HG02678 (cell line): ENCODE measurements at regions not wholly inside any gene's neighbourhood (a gene's known extent, or its start where the extent isn't known, plus 50 kb on each side); places are given as distances from the start of the nearest gene placed in this dataset.
"Not testable (repeated sequence)": the region's sequence is repeated elsewhere in the genome, so short reads cannot be mapped to it uniquely, and the experiment has no call there.

Source experiments
- ATAC-seq: cut with Tn5 transposase; IDR thresholded peaks from one replicate; pipeline ENCODE4 v1.9.1; 2021; ENCODE audit warnings: mild to moderate bottlenecking, moderate library complexity; ENCODE audit not compliant: unreplicated experiment

DNA sequence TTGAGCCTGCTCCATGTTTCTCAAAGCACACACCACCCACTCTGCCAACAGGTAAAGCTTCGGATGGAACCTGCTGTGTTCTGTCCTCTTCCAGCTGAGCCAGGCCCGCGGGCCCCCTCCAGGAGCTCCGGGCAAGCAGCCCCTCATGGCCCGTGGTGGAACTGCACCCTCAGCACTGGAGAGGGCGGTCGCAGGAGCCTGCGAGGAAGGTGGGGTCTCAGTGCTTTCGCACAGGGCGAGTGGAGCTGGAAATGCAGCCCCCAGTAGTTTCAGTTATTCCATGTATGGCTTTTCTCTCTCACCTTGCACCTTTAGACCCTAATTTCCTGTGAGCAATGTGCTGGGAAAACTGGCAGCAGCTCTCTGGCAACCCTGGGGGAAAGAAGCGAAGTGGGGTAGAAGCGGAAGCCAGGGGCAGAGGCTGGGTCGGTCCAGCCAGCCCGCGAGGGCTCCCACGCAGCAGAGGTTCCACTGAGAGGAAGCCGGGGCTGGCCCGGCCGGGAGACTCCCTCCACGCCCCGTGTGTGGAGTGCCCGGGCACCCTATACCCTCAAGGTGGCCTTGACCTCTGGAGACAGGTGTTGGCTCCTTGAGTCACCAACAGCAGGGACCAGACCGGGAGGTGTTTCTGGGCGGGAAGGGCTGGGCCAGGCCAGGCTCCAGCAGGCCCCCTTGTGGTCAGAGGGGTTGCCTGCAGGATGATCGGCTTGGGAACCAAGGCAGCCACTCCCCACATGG is 119.9 kb upstream of the TMEM45B start:
- peak; percentile 78 for ATAC-seq

DNA sequence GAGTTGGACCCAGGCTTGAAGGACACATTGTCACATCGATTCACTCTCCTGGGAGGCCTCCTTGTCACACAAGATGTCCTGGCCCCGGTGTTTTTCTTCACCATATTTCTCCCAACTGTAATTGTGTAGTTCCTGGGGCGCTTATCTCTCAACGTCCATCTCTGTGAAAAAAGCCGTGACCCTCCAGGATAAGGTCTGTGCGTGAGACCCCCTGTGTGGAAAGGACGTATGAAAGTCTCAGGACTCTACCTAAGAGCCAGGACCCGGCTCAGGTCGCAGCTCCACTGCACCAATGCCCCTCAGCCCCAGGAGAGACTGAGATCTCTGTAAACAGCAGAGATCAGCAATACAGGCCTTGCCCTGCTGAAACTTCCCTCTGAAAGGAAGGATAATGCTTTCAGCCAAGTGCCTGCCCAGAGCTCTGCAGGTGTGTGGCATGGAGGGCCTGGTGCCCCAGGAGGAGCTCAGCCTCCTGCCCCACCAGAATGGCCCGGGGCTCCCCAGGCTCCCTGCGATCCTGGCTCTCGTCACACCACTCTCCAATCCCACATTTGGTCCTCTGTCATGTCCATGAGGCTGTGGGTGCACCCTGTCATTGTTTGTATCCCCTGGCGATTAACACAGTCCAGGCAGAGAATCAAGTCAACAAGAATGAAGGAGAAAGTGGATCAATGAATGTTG is 119.2 kb upstream of the TMEM45B start:
- ATAC-seq: no peak

DNA sequence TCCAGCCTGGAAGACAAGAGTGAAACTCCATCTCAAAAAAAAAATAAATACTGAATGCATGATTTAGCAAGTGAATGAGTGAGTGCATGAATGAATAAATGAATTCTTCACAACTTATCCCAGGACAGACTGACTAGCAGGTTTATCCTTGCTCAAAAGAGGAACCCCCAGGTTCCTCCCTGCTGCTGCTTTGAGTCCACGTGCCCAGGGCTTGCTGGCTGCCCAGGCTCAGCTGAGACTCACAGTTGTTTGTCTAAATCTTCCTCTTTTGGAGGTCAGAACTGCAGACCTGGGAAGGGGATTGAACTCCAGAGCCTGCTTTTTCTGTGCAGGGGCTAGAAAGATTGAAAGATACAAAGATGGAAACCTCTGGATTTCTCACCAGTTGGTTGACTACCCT is 117.4 kb upstream of the TMEM45B start:
- ATAC-seq: no peak

DNA sequence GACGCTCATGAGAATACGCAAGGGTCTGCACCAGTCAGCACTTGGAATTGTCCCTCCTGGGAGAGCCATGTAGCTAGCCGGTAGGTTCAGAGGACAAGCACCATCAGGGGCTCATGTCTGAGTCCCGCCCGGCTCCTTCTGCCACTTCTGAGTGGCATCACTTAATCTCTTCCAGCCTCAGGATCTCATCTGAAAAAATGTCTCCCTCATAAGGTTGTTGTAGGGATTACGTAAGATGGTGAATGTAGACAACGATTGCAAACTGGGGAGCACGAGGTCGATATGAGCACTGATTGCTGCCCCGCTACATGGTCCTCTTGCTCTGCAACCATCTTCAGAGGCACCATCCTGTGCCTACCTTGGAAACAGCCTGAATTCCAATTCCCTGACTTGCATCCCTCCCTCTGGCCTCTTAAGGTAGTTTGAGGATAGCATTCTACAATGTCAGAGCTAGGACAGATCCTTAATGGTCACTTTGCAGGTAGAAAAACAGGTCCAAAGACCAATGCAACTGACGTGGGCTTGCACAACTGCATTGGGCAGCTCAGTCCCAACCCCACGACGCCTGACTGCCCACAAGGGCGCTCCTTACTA is 115.8 kb upstream of the TMEM45B start:
- ATAC-seq: no peak

DNA sequence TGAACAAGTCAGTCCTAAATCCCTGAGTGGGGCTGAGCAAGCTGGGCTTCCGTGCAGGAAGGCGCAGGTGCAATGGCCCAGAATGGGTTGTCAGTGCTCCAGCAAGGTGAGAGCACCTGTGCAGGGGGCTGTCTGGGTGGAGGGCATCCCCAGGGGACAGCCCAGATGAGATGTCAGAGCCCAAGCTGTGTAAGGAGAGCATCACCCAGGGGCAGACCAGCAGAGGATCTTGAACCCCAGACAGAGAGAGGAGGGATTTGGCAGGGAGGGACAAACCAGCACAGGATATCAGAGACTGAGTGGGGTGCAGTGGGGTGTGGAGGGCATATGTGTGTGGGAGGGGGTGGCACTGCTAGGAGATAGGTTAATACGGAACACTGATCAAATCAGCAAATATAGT is 114.9 kb upstream of the TMEM45B start:
- no peak for ATAC-seq

DNA sequence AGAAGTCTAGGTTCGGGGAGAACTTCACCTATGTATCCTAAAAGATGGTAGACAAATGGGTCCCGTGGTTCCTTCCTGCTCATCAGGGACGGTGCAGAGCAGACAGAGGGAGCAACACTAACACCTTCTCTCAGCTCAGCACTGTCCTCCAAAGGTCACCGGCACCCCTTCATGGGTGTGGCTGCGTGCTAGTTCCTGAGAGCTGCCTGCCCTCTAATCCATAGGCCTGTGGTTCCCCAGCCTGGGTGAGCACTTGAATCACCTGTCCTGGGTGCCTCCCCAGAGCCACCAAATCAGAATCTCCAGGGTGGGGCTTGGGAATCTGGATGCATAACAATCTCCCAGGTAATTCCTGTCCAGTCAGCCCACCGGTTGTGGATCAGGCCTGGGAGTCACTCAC is 113.9 kb upstream of the TMEM45B start:
- ATAC-seq: no peak

DNA sequence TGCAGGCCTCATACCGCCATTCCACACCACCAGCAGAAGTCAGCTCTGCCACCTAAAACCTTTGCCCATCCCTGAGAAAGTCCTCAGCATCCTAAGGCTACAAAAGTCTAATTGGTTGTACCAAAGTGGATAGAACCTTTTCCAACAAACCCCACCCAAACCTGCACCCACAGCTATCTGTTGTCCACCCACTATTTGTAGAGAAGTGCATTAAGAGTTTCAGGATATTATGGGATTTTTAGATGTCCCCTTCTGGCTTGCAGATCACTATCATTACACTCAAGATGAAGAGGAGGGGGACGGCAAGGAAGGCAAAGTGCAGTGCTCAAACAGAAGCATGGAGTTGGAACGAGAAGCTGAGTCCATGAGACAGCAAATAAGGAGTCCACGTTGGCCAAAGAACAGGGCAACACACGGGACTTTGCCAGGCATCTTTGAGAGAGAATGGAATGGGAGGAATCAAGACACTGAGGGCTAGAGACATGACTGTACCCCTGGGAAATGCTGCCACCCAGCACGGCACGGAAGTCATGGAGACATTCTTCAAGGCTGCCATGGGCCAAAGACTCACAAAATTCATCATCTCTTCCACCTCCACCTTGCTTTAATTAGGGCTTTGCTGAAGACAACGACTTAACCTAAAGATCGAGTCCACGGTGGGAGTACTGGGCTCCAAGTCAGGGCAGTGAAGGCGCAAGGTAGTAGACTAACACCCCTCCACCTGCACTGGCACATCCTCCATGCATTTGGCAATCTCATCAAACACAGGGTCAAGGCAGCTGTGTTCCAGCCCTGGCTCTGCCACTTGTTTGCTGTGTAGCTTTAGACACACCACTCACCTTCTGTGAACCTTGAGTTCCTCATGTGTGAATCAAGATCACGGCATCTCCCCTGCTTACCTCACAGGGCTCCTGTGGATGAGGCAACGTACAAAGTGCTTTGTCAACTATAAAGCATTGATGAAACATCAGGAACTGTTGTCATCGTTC is 112.9 kb upstream of the TMEM45B start:
- no peak for ATAC-seq

DNA sequence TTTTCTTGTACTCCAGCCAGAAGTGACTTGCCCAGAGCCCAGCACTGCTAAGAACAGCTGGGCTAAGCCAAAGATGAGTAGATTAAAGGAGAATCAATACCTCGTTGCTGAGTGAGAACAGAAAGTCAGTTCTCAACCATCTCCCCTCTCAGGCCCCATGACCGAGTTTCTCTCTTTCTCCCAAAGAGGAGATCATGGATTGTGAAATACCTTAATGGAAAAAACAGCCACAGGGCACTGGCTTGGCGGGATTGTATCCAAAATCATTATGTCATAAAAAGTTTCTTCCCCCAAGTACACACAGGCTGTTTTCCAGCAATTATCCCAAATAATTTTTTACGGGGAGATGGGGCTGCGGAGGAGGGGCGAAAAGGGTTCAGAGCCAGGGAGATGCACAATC is 111.8 kb upstream of the TMEM45B start:
- no peak for ATAC-seq

DNA sequence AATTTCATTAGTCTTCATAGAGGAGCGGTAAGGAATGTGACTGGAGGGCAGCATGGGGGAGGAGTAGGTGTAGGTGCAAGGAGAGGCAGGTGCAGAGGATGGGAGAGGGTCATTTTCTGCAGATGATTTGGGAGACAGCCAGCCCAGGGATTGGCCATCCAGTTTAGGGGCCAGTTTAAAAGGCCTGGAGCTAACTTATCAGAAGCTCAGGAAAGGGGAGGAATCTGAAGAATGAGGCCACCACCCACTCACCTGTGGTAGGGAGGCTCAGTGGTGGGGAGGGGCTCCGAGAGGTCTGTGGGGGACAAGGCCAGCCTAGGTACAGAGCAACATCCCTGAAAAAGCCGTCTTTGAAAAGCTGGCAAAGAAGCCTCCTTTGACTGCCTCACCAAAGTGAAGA is 110.8 kb upstream of the TMEM45B start:
- no peak for ATAC-seq

DNA sequence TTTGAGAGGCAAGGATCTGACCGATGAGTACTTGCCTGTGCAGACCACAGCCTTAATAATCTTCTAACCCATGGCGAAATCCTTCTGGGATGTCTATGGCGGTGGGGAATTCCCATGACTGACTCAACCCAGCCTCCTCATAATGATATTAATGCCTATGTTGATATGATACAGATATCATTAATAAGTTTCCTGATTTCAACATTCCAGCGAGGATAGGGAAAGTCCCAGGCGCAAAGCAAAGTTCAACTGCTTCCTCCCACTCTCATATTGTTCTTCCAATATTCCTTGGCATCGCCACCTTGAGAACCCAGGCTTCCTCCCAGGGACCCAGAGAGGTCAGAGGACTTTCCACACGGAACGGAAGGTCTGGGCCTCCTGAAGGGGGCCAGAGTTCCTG is 110.3 kb upstream of the TMEM45B start:
- ATAC-seq: no peak

DNA sequence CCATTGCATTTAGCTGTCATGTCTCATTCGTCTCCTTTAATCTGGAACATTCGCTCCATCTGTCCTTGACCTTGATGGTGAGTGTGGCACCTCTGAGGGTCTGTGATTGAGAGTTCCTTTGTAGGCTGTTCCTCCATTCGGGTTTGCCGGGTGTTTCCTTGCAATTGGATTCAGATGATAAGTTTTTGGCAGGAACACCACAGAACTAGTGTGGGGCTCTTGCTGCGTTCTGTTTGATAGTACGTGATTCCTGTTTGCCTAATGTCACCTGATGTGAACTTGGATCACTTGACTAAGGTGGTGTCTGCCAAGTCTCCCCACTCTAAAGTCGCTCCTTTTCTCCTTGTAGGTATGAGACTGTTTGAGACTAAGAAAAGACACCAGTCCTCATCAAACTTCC is 109.7 kb upstream of the TMEM45B start:
- no peak for ATAC-seq

DNA sequence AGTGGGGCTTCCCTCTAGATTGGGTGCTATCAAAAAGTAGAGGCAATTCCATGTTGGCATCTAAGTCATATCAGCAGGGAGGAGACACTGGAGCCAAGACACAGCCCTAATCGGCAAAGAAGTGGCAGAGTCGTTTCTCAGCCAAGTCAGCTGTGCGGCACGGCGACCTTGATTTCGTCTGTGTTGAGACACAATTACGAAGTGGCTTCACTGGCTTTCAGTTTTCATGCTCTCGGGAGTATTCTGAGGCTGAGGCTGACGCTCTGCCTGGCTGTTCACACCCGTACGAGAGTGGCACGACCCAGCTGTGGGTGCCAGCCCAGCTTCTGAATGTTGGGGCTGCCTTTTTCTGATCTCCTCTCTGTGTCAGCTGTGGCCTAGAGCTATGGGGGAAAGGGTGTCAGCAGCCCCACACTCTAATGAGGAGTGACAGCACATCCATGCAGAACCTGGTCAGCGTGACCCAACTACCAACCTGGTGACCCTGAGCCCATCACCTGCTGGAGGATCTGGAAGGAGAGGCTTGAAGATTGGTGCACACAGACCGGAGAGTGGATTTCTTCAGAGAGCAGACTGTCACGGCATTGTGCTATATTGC is 105.7 kb upstream of the TMEM45B start:
- no peak for ATAC-seq

DNA sequence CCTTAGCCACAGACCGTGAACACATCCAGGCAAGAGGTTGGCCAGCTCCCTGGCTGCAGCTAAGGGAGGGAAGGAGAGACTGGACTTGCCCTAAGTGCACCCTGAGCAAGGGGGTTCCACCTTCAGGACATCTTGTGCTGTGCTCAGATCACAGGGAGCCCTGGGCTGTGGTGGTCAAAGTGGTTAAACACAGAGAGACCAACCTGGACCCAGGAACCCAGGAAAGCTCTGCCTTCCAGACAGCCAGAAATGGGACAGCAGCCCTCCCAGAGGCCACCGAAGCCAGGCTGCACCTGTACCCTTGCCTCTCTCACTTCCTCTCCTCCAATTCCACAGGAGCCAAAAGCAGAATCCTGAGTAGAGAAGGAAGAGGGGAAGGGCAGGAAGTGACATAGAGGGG is 105.2 kb upstream of the TMEM45B start:
- ATAC-seq: no peak

DNA sequence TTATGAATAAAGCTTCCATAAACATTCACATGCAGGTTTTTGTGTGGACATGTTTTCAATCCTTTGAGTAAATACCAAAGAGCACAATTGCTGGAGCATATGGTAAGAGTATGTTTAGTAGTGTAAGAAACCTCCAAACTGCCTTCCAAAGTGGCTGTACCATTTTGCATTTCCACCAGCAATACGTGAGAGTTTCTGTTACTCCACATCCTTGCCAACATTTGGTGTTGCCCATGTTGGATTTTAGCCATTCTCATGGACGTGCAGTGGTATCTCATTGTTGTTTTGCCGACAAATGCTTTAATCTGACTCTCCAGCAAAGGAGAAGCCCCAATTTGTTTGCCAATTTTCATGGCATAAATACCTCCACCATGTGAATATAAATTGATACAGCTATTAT is 103.9 kb upstream of the TMEM45B start:
- ATAC-seq: no peak

DNA sequence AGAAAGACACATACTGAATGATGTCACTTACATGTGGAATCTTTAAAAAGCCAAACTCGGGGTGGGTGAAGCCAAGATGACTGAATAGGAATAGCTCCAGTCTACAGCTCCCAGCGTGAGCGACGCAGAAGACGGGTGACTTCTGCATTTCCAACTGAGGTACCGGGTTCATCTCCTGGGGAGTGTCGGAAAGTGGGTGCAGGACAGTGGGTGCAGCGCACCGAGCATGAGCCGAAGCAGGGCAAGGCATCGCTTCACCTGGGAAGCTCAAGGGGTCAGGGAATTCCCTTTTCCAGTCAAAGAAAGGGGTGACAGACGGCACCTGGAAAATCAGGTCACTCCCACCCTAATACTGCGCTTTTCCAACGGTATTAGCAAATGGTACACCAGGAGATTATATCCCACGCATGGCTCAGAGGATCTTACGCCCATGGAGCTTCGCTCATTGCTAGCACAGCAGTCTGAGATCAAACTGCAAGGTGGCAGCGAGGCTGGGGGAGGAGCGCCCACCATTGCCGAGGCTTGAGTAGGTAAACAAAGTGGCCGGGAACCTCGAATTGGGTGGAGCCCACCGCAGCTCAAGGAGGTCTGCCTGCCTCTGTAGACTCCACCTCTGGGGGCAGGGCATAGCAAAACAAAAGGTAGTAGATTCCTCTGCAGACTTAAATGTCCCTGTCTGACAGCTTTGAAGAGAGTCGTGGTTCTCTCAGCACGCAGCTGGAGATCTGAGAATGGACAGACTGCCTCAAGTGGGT is 103.0 kb upstream of the TMEM45B start:
- not testable (repeated sequence) for ATAC-seq

DNA sequence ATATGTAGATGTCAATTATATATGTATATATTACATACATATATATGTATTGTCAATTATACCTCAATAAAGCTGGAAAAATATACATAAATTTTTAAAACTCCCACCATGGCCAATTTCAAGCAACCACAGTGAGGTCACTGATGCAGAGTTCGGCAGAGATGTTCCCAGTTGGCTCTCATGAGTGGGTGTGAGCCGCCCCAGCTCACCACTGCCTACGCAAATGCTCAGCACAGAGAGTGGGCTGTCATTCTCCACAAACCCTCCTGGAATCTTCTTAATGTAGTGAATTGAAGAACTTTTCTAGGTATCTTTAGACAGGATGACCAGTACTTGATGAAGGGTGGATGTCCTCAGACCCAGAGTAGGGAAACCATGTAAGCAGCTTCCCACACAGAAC is 96.6 kb upstream of the TMEM45B start:
- ATAC-seq: no peak

DNA sequence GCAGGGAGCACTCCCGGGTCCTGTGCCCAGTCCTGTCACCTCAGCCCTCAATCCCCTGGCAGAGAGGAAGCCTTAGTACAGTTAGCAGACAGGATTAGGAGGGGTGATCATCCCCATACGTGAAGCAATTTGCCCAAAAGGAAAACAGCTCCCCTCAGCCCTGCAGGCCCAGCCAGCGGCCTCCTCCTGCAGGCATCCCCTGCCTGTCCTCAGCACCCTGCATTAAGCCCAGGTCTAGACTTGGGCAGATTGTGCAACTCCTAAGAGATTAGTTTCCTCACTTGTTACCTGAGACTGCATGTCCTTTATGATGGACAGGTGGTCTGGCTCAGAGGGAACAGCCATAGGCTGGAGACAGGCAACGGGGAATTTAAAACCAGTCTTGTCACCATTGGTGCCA is 95.5 kb upstream of the TMEM45B start:
- no peak for ATAC-seq

DNA sequence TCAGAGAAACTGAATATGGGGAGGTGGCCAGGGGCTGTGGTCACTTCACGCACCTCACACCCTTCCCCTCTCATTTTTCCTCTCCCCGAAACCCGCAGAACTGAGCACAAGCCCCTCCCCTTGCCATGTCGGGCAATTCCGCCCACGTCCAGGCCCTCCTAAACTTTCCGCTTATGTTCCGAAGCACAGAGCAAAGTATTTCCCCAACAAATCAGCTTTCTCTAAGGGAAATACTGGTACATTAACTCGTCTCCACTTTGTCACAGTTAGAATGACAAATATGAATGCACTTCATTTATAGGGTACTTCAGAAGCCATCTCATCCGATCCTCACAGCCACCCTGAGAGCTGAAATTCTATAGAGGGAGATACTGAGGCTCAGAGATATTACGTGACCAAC is 94.7 kb upstream of the TMEM45B start:
- no peak for ATAC-seq

DNA sequence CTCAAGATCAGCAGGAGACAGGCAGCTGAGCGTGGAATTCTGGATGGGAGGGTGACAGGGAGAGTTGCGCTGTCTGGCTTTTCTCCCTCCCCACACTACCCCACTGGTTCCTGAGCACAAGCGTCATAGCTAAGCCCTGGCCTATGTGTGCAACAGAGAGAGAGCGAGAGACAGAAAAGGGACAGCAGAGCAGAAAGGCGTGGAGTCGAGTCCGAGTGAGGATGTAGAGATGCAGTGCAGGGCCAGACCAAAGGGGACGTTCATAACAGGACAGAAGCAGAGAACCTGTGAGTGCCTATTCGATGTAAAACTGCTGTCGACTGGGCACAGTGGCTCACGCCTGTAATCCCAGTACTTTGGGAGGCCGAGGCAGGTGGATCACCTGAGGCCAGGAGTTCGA is 94.0 kb upstream of the TMEM45B start:
- ATAC-seq: no peak

DNA sequence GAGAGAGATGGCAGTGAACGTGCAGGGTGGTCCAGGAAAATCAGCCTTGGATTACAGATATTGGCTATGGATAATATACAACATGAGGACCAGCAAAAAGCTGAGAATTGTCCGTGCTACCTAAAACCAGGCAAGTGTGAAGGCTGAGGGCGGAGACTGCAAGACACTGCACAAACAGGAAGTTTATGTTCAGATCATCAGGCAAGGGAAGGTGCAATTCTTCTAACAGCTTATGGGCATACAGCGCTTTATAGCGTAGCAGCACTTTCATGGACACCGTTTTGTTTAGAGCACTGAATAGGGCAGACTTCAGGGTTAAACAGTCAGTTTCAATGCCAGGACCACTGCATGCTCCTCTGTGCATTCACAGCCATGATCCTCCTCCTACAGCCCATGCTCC is 93.1 kb upstream of the TMEM45B start:
- ATAC-seq: no peak
